ENCODE measurements at regions not wholly inside any gene's neighbourhood (a gene's known extent, or its start where the extent isn't known, plus 50 kb on each side); places are given as distances from the start of the nearest gene placed in this dataset.

GRCh38 chr4:36582198-36582597 lies 300.8 kb downstream of the DTHD1 start:
- Histone ChIP-seq H3K36me3 (ENCODE audit: control insufficient read depth in 2 of 2, insufficient read depth in 1 of 2, low read length in 2 of 2) (no peaks in the 10 kb centered on the region), H3K4me1 (ENCODE audit: control insufficient read depth, insufficient read depth, low read length) (no peaks in the 10 kb centered on the region), H3K4me3 (ENCODE audit: low read depth, low read length) (no peak overlapping the region), H3K9me3 (ENCODE audit: control insufficient read depth, insufficient read depth, low read depth, low read length) (no peaks in the 10 kb centered on the region), H3K27ac (ENCODE audit: extremely low read depth, low read depth, low read length) (no peak overlapping the region)
- no peak for TF ChIP-seq ZNF48 (tag by site-specific recombination; IDR thresholded peaks at IDR 0.05)
- no peak for TF ChIP-seq ZNF624 (tag by site-specific recombination; IDR thresholded peaks at IDR 0.05)
- no peak for TF ChIP-seq ZNF292 (tag by site-specific recombination; IDR thresholded peaks at IDR 0.05; ENCODE audit: borderline replicate concordance, low read depth)
- no peak for TF ChIP-seq ZBTB26 (tag by site-specific recombination; optimal IDR thresholded peaks at IDR 0.05)
- TF ChIP-seq ZFP69B (tag by site-specific recombination; IDR thresholded peaks at IDR 0.05) = no peak
- TF ChIP-seq ZNF362 (tag by site-specific recombination; IDR thresholded peaks at IDR 0.05) = no peak
- no peak for TF ChIP-seq OSR2 (tag by site-specific recombination; IDR thresholded peaks at IDR 0.05)
- TF ChIP-seq ZNF518A (tag by site-specific recombination; conservative IDR thresholded peaks at IDR 0.05; ENCODE audit: low read depth) = no peak
- no peak for TF ChIP-seq KLF8 (tag by site-specific recombination; IDR thresholded peaks at IDR 0.05)
- no peak for TF ChIP-seq ZBTB48 (tag by site-specific recombination; IDR thresholded peaks at IDR 0.05)
- TF ChIP-seq ZNF707 (tag by site-specific recombination; IDR thresholded peaks at IDR 0.05) = no peak
- POLR2A ChIA-PET = no interaction called here
- CTCF ChIA-PET = no interaction called here

- H3K4me1 ChIP-seq (ENCODE audit: control insufficient read depth, insufficient read depth, low read length) = no peaks in the 10 kb centered on the region
- no peaks in the 10 kb centered on the region for H3K36me3 ChIP-seq (ENCODE audit: control insufficient read depth in 2 of 2, insufficient read depth in 1 of 2, low read length in 2 of 2)
- ChIA-PET CTCF (interaction anchor here (0.5 kb wide), 1 partner anchor 22 kb away, joined by 3 read pairs; no protein-coding TSS in a partner anchor), POLR2A (no interaction called here)
- no peaks in the 10 kb centered on the region for H3K9me3 ChIP-seq (ENCODE audit: control insufficient read depth, insufficient read depth, low read depth, low read length)
- TF ChIP-seq EGR2 (tag by site-specific recombination; IDR thresholded peaks at IDR 0.05; ENCODE audit: low read depth) (no peak), ZNF341 (tag by site-specific recombination; IDR thresholded peaks at IDR 0.05; ENCODE audit: low read depth) (no peak), ZNF214 (tag by site-specific recombination; IDR thresholded peaks at IDR 0.05; ENCODE audit: borderline replicate concordance) (no peak), ZNF692 (tag by site-specific recombination; IDR thresholded peaks at IDR 0.05) (no peak), ZNF24 (tag by site-specific recombination; IDR thresholded peaks at IDR 0.05) (no peak), ZNF223 (tag by site-specific recombination; IDR thresholded peaks at IDR 0.05) (no peak), ZNF16 (tag by site-specific recombination; IDR thresholded peaks at IDR 0.05; ENCODE audit: low read depth) (no peak)
- H3K4me3 ChIP-seq (ENCODE audit: low read depth, low read length) = no peak overlapping the region
- H3K27ac ChIP-seq (ENCODE audit: extremely low read depth, low read depth, low read length) = no peak overlapping the region
These were observed 306.6 kb downstream of the DTHD1 start for GRCh38 chr4:36587909-36588472.

All from HEK293 (cell line).